ENCODE measurements at regions not wholly inside any gene's neighbourhood (a gene's known extent, or its start where the extent isn't known, plus 50 kb on each side); places are given as distances from the start of the nearest gene placed in this dataset.

- DNase-seq: no peak
Measured at GRCh38 chr1:5711956-5712645, 280.1 kb downstream of the NPHP4 start.

- no peak for DNase-seq
Measured at GRCh38 chr1:5711079-5711478, 281.1 kb downstream of the NPHP4 start.

DNA sequence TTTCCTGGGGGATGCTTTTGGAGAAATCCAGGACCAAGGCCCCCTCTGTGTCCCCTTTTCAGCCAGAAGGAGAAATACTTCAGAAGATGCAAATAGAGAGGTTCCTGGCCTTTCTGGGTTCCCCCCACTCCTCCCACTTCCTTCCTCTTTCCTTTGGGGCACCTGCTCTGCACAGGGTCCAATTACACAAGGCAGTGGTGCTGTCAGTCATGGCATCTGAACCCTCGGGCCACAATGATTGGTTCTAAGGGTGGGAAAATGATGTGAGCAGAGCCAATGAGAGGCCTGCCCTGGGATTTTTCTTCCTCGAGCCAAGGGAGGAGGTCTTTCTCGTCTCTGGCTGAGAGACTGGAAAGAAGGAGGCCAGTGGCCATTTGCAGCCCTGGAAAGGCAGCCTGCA is 282.2 kb downstream of the NPHP4 start:
- DNase-seq: no peak

DNA sequence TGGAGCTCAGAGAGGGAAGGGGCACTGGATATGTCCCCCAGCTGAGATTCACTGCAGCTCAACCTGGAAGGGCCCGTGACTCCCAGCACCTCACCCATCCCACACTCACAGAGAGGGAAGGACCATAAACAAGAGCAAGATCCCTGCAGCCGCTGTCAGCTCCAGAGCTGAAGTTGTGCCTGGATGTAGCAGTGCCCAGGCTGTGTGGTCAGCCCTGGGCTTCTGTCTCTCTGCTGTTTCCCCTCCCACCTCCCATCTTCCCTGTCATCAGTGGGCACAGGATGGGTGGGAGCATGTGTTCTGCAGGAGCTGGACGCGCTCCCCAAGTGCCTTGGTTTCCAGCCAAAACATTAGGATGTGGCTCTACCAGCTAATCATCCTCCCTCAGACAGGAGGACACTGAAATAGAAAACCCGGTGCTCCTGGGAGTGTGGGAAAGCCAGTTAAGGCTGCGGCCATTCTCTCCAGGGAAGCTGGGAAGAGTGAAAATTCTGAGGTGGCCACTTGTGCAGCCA is 282.7 kb downstream of the NPHP4 start:
- DNase-seq: no peak

DNA sequence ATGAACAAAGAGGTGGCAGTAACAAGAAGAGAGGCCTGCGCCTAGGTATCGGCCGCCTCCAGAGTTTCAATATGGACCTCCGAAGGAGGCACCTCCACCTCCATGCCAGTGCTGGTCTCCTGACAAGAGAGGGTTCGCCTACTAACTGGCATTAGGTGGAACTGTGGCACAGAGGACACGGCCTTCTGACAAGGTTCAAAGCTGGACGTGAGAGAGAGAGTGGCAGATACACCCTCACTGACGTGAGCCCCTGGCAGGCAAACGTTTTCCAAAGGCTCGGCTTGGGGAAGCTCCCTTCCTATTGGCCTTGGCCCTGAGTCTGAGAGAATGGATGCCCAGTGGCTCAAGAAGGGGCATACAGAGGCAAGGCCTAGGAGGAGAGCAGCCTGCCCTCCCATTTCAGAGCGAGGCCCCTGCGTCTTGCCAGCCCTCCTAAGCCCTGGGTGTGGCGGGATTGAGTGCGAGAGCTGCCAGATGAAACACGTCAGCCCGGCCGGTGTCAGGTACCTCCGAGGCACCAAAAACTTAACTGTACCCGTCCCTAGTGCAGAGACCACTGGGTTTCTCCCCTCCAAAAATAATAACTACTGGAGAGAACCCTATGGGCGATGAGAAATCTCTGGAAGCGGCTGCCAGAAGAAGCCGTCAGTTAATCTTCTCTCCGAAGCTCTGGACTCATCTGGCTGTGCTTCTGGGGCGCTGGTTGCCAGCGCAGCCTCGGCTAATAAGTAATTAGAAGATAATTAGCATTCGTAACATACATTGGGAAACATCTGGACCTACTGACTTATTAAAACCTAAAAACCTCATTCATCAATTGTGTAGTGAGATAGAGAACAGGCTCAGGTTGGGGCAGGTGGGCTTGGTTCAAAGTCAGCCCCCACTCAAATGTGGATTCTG is 283.6 kb downstream of the NPHP4 start:
- DNase-seq: no peak

DNA sequence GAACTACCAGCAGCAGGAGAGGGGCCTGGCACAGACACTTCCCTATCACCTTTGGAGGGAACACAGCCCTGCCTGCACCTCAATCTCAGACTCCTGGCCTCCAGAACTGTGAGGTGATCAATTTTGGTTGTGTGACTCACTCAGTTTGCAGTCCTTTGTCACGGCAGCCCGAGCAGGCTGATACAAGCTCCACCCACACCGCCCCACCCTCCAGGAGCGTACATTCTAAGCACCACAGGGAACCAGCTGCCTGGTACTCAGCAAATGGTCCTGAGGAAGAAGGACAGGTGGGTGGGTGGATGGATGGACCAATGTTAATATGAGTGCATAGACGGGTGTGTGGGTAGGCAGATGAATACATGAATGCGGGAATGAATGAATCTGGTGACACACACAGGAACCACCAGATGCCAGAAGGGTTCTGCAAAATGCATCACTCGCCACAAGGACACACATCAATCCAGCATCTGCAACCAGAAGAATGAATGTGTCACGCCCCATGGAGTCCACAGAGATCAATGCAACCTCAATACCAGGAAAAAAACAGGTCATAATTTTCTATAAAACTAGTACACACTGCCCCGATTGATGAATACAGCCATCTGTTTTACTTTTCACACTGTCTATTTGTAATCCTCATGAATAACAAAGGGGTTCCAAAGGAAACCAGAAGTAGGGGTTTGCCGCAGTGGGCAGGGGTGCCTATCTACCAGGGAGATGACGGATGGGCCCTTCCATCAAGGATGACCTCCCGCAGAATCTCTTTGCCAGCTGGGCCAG is 284.5 kb downstream of the NPHP4 start:
- DNase-seq: no peak

- no peak for DNase-seq
Measured at GRCh38 chr1:5706239-5706638, 286.0 kb downstream of the NPHP4 start.

GRCh38 chr1:5705751-5706150 is 286.5 kb downstream of the NPHP4 start:
- no peak for DNase-seq

DNA sequence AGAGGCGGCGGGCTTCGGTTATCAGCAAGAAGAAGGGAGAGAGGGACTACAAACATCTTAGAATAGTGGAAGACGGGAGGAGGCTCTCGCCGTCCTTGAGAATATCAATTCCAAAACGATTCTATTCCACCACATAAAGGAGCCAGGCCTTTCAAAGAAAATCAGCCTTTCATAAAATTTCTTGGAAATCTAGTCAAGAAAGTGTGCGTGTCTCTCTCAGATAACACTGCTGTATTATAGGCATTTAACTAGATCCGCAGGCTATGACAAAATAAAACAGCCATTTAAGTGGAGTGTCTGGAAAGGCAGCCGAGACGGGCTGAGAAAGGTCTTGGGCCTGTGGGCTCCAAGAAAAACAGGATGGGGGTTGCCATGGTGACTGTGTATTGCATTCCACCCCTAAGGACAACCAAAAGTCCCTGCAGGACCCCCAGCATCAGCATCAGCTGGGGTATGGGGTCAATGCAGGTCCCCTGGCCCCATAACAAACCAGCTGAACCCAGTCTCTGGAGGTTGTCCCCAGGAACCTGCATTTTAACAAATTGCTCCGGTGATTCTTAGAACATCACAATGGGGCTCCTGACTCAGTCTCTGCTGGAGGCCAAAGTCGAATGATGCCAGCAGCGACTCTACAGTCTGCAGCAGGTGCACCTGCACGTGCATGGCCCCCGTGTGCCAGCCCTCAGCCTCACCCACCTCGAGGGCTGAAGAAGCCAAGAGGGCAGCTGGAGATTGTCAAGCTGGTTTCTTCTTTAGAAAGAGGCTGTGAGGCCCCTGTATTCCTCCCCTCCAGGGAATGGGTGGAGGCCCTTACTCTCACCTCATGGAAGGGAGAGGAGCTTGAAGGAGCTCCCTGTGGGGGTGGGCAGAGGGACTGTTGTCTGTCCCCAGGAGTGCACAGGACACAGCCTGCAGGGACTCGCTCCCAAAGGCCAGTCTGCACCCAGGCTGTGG is 287.4 kb downstream of the NPHP4 start:
- DNase-seq: no peak

DNA sequence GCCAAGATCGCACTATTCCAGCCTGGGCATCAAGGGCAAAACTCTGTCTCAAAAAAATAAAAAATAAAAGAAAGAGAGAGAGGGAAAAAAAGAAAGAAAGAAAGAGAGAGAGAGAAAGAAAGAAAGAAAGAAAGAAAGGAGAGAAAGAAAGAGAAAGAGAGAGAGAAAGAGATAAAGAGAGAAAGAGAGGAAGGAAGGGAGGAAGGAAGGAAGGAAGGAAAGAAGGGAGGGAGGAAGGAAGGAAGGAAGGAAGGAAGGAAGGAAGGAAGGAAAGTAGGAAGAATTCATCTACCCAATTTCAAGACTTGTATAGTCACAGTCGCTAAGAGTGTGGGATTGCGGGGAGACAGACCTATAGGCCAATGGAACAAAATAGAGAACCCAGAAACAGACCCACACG is 290.6 kb downstream of the NPHP4 start:
- DNase-seq: no peak

- no peak for DNase-seq
Measured at GRCh38 chr1:5693568-5693967, 298.7 kb downstream of the NPHP4 start.

DNA sequence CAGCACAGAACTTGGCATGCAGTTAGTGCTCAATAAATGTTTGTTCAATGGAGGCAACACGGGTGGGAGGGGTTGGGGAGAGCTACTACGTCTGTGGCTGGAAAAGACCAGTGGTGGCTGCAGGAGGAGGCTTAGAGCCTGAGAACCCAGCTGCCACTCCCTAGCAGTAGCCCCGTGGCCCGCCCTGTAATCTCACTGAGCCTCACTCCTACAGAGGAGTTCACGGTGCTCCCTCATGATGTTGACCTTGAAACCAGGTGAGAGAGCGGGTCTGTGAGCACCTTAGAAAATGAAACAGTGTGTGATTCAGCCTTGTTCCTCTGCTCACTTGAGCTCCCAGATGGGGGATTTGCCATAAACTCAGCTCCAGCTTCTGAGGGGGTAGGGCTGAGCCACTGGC is 299.6 kb downstream of the NPHP4 start:
- no peak for DNase-seq

- DNase-seq: no peak
Measured at GRCh38 chr1:5691795-5692509, 300.3 kb downstream of the NPHP4 start.

- no peak for DNase-seq
Measured at GRCh38 chr1:5690898-5691297, 301.3 kb downstream of the NPHP4 start.

DNA sequence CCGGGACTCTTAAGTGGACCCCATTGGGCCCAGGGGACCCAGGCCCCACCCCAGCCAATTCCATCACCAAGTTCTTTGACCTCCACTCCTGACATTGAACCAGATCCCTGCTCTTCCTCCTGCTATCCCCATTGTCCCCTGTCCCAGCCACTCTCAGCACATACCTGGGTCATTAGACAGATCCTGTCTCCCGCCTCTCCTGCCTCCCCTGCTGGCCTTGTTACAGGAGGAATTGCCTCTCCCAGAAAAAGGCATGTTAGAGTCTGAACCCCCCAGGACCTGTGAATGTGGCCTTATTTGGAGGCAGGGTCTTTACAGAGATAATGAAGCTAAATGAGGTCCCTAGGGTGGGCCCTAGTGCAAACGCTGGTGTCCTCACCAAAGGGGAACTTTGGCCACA is 301.9 kb downstream of the NPHP4 start:
- DNase-seq: no peak

- no peak for DNase-seq
Measured at GRCh38 chr1:5688081-5689077, 303.8 kb downstream of the NPHP4 start.

DNA sequence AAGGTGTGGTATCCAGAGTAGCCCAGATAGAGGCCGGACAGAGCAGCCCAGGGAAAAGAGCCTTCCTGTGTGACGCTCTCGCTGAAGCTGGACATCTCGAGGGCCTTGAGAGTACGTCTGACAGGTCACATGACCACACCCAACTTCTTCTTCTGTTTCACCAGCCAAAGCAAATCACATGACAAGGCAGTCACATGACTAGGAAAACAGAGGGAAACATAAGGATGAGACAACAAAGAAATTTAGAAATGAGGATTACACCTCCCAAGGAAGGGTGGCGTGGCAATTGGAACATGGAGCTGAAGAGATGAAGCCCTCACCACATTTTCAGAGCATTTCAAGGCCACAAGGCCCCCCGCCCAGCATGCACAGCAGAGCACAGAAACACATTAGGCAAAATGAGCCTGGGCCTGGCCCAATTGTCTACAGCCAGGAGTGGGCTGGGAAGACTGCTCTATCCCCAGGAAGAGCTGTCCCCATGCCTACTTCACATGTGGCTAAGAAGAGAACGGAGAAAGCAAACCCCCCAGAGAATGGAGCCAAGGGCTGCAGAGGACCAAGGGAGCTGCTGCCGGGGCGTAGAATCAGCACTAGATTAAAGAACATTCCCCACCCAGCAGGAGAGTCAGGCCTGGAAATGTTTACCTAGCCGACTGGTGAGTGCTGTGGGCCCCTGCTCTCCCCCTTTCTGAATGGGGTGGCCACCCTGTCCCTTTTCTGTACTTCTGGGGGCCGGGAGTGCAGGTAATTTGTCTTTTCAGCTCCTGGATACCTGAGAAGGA is 305.1 kb downstream of the NPHP4 start:
- DNase-seq: no peak

DNA sequence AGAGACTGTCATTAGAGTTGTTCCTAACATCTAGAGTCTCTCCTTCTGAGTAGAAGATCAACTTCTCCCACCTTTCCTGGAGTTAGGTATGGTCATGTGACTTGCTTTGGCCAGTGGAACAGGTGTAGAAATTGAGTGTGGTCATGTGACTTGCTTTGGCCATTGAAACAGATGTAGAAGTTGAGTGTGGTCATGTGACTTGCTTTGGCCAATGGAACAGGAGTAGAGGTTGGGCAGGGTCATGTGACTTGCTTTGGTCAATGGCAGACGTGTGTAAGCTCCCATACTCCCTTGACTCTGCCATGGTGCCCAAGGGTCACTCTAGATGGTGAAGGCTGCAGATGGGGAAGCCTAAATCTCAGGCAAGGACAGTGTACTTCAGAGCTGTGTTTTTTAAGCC is 306.0 kb downstream of the NPHP4 start:
- DNase-seq: no peak

DNA sequence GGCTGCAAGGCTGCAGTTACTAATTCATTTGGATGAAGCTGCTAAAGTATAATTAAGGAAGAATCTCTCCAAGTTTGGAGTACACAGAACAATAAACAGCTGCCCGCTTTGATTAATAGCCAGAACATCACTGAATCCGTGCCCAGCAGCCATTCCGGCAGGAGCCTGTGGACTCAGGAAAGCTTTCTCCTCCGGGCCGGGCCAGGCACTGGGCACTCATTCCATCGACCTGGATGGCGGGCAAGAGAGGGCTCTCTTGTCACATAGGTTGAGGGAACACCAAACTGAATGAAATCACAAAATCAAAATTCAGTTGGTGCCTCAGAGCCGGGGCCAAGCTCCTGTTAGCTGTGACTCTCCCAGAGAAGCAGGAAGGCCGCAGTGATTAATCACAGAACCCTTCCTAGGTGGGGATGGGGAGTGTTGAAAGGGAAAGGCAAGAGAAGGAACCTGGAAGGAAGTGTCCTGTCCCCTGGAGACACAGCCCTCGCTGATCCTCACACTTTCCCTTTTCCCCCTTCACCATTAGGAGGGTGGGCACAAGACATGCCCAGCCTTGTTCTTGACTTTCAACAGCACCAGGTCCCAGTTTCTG is 306.7 kb downstream of the NPHP4 start:
- DNase-seq: no peak
